Posterior vena cava (tissue), 2 donors: ENCODE measurements at regions not wholly inside any gene's neighbourhood (a gene's known extent, or its start where the extent isn't known, plus 50 kb on each side); places are given as distances from the start of the nearest gene placed in this dataset.

Source experiments
- DNase-seq: peaks from one replicate; pipeline ENCODE4 v3.0.0-alpha.2; 2020; ENCODE audit warnings: low spot score
- intact Hi-C, 2 donors: fragments of 100-400 bp; cut with DNase I; formaldehyde crosslinking; loops; one replicate each; pipeline versions ENCODE4 v1.14.1 to v1.14.2; 2022 to 2023
- donor health status: DM: yes; HTN: yes; CAD: no.
- donor health status: DM: yes; HTN: yes; CAD: no.

DNA sequence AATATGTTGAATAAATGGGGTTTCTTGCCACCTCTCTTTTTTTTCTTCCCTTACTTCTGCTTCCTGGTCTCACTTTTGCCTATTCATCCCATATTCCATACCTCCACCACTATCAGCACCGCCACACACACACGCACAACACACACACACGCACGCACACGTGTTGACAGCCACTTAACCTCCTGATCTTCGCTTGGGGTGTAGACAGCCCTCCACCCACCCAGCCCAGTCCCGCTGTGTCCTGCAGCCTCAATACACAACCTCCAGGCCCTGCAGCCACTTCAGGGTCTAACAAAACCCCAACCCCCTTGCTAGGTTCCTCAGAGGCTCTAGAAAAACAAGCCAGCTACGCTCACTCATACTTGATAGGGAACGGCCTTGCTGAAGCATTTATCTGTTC lies 72.3 kb downstream of the LINC00237 start:
- intact Hi-C loops: no loop called here
- no peak for DNase-seq

DNA sequence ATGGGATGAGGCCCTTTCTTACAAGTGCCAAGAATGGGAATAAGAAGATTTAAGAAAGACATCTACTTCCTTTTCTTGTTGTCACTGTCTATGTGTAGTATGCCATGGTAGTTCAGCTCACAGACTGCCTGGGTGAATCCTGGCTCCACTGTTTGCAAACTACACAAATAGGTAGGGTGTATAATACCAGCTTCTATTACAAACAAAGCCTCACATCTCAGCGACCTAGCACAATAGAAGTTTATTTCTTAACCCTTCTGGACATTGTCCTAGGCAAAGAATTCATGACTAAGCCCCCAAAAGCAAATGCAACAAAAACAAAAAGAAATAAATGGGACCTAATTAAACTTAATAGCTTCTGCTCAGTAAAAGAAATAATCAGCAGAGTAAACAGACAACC lies 74.5 kb downstream of the LINC00237 start:
- no peak for DNase-seq
- intact Hi-C loops: no loop called here

DNA sequence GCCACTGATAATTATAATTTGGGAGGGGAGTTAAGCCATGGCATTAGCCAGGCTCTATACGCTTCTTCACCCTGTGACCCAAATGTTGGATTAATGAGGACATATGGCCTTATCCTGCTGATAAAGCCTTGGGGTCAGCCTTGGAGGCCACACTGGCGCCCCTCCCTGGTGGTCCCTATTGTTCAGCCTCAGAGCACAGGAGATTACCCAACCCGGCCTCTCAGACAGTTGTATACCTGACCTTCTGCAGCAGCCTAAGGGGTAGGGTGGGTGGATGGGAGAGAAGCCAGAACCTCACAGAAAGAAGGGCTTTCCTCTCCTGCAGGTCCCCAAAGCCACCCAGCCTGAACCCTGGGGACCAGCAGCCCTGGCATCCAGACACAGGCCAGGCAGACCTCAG lies 76.8 kb downstream of the LINC00237 start:
- intact Hi-C loops: no loop called here
- DNase-seq: no peak

DNA sequence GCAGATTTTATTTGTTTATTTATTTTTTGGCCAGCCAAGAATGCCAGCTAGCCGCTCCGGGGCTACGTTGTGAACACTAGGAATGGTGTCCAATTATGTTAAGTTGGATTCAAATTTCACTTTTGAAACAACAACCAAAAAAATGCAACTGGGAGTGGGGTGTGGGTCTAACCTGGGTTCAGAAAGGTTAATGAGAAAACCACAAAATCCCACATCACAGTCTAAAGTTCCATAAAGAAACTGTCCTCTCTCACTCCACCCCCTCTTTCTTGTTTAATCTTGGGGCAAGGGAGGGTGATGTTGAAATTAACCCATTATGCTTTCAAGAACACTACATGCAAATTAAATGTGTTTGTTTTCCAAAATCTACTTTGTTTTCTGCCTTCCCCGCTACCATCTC lies 77.2 kb downstream of the LINC00237 start:
- intact Hi-C loops: no loop called here
- no peak for DNase-seq

- no peak for DNase-seq
- intact Hi-C loops: no loop called here
Observed at GRCh38 chr20:21028436-21028835, 77.7 kb downstream of the LINC00237 start.

GRCh38 chr20:21027569-21027968 lies 78.6 kb downstream of the LINC00237 start:
- no peak for DNase-seq
- intact Hi-C loops: no loop called here

DNA sequence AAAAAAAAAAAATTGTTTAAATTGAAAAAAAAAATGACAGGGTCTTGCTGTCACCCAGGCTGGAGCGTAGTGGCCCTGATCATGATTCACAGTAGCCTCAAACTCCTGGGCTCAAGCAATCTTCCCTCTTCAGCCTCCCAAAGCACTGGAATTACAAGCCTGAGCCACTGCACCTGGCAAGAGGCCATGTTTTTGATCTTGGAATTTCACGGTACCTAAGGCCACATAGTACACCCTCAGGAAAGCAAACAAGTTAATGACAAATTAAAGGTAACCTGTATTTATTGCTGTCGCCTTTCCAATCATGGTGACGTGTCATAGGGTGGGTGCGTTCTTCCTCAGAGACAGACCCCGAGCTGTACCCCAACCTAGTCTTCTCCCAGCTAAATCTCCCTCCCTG lies 79.2 kb downstream of the LINC00237 start:
- no peak for DNase-seq
- intact Hi-C loops: no loop called here

- DNase-seq: no peak
Observed at GRCh38 chr20:21024420-21024819, 81.7 kb downstream of the LINC00237 start.

DNA sequence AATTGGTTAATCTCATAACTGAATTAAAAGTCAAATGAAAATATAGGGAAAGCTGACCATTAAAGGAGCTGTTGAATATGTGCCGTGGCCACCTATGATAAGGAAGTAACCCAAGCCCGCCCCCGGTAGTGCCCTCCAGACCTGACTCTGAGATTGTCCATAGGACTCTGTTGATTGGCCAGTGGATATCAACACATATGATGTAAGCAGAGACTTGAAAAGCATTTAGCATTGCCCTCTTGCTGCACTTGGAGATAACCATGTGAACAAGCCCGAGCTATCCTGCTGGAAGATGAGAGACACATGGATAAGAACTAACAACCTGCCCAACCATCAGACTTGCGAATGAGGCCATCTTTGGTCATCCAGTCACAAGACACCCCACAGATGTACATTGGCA lies 83.2 kb downstream of the LINC00237 start:
- DNase-seq: no peak
- intact Hi-C loops: no loop called here

More at GRCh38 chr20:21024420-21024819, 81.7 kb downstream of the LINC00237 start:
- intact Hi-C loops: no loop called here

DNA sequence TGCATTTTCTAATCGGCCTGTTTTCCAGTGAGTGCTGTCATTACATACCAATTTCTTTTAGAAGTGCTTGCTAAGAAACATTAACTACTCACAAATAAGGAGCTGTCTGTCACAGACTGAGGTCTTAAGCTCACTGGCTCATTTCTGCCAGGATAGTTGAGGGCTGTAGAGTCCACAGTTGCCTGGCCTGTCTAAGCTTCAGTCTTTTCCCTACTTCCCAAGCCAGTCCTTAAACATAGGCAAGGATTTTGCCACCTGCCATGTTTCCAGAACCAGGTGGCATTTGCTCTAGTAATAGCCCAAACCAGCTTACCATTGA lies 84.7 kb downstream of the LINC00237 start:
- no peak for DNase-seq
- intact Hi-C loops: no loop called here

DNA sequence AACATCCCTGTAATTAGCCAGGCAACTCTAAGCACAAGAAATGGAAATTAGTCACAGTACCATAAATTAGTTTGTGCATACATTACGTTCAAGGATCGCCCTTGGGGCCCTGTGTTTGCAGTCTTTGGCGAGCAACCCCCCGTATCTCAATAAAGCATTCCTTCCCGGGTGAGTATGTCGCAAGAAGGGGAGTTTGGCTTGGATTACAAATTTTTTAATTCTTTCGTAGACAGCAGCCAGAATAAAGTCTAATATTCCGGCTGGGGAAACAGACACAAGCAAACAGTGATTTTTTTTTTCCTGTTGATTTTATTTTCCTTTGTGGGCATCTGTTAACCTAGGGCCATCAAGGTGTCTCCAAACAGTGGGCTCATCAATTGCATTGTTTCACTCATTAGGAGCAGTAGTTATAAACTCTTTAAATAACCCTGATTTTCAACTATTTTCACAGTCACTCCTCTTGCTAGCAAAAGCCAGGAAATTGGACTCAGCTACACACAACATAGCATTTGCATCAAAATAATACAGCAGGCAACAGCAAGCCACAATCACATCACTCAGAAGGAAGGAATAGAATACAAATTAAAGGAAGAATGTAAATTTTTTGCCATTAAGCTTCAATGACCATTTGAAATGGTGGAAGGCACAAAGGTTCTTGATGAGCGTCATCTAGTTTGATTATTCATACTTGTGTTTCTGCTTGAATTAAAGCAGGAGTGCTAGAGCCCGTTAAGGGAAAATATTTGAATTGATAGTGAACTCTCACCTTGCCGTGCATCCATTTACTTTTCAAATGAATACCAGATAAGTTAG lies 85.3 kb downstream of the LINC00237 start:
- intact Hi-C loops: no loop called here
- DNase-seq: no peak

GRCh38 chr20:21019814-21020658 lies 86.1 kb downstream of the LINC00237 start:
- DNase-seq: peak; percentile 80
- intact Hi-C loops: no loop called here

- intact Hi-C loops: no loop called here
- no peak for DNase-seq
Observed at GRCh38 chr20:21019468-21019813, 86.7 kb downstream of the LINC00237 start.

DNA sequence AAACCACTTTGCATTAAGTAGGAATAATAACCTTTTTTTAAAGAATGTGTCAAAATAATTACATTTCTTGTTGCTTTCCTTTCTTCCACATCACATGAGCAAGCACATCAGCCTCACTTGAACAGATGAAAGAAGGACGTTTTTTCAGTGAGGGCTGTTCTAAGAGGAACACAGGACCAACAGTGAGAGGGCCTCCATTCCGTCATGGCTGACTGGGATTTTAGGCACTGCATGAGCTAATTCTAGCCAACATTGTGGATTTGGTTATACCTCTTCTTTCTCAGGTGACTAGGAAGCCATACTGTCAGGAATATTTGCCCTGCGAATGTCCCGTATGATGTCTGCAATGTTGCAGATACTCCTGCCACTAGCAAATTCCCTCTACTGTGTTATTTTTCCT lies 87.6 kb downstream of the LINC00237 start:
- intact Hi-C loops: no loop called here
- DNase-seq: no peak

DNA sequence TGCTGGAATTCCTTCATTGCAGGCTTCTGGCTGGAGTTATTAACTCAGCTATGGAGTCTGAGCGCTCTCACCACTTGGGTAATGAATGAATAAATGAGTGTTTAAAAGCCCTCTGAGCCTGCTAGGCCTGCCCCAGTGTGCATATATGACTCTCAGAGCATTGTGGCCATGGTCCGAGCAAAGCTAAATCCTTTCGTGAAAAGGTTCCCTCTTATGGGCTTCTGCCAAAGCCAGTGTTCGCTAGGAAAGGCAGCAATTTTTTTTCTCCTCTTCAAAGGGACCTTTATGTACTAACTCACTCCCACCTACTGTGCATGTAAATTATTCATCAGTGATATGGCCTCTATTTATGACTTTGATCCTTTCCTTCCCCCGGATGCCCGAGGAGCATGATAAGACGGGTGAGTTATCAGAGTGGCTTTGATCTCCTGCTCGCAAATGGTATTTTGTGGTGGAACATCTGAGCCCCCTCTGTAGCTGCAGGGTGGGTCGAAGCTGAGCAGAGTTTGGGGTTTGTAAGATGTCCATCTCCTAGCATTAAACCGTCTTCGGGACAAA lies 88.6 kb downstream of the LINC00237 start:
- DNase-seq: no peak
- intact Hi-C loops: no loop called here

DNA sequence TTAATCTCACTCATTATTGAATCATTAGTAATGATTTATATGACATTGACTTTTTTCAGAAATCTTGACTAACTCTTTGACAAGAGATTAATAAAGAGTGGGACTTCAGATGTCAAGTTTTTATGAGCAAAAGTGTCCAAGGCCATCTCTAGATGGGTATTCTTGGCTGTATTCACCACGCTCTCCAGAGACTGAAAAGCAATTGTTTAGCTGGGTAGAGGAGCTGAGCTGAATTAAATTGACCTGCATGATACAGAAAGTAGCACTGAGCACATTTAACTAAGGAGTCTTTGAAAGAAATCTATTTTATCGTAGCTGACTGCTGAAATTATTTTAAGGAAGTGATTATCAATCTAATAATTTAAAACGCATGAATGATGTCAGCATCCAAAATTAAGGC lies 89.4 kb downstream of the LINC00237 start:
- intact Hi-C loops: no loop called here
- no peak for DNase-seq

- intact Hi-C loops: no loop called here
- DNase-seq: no peak
Observed at GRCh38 chr20:21014528-21014927, 91.6 kb downstream of the LINC00237 start.

GRCh38 chr20:21008951-21009350 lies 97.2 kb downstream of the LINC00237 start:
- intact Hi-C loops: no loop called here
- DNase-seq: no peak

GRCh38 chr20:21006611-21007010 lies 99.5 kb downstream of the LINC00237 start:
- no peak for DNase-seq
- intact Hi-C loops: no loop called here

DNA sequence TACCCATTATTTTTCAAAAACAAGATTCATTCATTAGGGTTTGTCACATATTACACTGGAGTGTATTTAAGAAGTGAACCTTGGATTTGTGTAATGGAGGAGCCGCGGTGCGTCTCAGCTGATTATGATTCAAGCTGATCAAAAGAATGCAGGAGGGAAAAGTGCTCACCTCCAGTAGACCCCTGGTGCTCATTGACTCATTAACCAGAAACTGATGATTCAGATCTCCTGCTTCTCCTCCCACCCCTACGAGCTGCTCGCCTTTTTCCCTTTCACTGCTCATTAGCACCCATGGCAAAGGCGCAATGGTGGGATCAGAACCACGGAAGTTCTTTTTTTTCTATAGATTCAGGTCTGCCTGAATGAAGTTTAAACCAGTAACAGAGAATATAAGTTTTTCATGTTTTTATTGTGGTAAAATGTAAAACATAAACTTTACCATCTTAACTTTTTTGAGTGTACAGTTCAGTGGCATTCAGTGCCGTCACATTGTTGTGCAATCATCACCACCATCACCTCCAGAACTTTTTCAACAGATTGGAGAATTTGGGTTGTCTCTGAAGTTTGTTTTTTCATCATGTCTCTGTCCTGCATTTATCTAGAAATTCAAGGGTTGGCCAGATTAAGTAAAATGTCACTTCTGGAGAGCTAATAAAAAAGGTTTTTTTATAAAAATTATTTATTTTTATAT lies 101.6 kb downstream of the LINC00237 start:
- intact Hi-C loops: no loop called here
- DNase-seq: no peak
